ENCODE measurements at regions not wholly inside any gene's neighbourhood (a gene's known extent, or its start where the extent isn't known, plus 50 kb on each side); places are given as distances from the start of the nearest gene placed in this dataset.

DNA sequence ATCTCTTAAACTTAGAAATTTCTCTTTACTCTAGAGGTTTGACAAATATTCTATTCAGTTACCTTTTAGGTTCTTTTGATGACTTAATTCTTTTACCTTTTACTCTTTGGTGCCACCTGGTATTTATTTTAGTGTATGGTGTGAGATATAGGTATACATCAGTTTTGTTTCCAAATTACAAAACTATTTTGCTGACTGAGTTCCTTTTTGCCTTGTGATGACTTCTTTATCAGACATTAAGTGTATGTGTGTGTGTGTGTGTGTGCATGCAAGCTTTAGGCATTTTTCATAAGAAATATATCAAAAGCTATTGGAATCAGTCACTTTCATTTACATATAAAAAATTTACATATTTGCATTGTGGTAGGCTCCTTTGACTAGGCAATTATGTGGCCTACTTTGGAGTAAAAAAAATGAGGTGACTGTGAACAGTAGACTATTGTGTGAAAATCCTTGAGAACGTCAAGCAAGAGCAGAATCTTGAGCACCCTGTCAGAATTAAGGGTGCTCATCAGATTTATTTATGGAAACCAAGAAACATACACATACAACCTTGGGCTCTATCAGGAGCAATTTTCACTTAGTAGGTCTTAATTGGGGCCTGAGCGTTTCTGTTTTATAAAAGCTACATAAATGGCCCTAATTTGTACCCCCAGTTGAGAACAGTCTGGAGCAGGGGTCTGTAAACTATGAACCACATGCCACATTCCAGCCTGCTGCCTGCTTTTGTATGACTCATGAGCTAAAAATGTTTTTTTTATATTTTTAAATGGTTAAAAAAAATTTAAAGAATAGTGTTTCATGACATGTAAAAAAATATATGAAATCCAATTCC, 415.9 kb downstream of the SLC4A3 start:
- TF ChIP-seq CTCF (IDR thresholded peaks at IDR 0.05) (no peak), EP300 (IDR thresholded peaks at IDR 0.05) (no peak), POLR2A (IDR thresholded peaks at IDR 0.05) (no peak)
